HFFc6 (cell line): ENCODE measurements at regions not wholly inside any gene's neighbourhood (a gene's known extent, or its start where the extent isn't known, plus 50 kb on each side); places are given as distances from the start of the nearest gene placed in this dataset.

Experiments
- DNase-seq: peaks from one replicate; pipeline ENCODE4 v3.0.0-alpha.2; 2018
- H3K27ac Mint-ChIP-seq: 2 replicates; pipeline ENCODE4 v1.8.0; 2020; ENCODE audit warnings: mild to moderate bottlenecking, mixed read lengths
- H3K27me3 Mint-ChIP-seq: 2 replicates; pipeline ENCODE4 v1.8.0; 2021; ENCODE audit warnings: mild to moderate bottlenecking, moderate library complexity, mixed read lengths; ENCODE audit not compliant: insufficient read depth
- H3K36me3 Mint-ChIP-seq: 2 replicates; pipeline ENCODE4 v1.8.0; 2021; ENCODE audit warnings: low read depth, mixed read lengths
- H3K4me1 Mint-ChIP-seq: 2 replicates; pipeline ENCODE4 v1.8.0; 2020; ENCODE audit warnings: low read depth, mixed read lengths
- H3K4me3 Mint-ChIP-seq: 2 replicates; pipeline ENCODE4 v1.8.0; 2020; ENCODE audit warnings: mild to moderate bottlenecking, moderate library complexity, mixed read lengths
- H3K9me3 Mint-ChIP-seq: 2 replicates; pipeline ENCODE4 v1.8.0; 2020; ENCODE audit warnings: mild to moderate bottlenecking, mixed read lengths
- TF ChIP-seq, protein P1 (sequence below): fragments of 200-600 bp; sonication (generic); IDR thresholded peaks from 2 replicates; pipeline ENCODE4 v1.5.0; 2021; ENCODE audit warnings: antibody characterized with exemption, mild to moderate bottlenecking

DNA sequence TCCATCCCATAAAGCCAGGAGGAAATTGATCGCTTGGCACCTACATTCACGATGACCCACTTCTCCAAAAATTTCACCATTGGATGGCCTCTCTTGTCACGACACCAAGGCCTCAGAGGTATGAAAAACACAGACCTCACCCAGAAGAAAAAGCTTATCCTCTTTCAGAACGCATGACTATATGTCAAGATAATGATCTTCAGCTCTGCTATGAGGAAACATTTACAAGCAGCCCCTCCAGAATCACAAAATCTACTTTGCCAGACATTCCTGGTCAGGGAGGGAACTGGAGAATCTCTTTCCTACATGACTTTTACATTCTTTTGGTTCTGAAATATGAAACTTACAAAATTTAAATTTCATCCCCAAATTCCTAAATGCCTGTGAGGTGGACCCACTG lies 122.7 kb downstream of the WNT5A start:
- TF ChIP-seq, protein P1, sequence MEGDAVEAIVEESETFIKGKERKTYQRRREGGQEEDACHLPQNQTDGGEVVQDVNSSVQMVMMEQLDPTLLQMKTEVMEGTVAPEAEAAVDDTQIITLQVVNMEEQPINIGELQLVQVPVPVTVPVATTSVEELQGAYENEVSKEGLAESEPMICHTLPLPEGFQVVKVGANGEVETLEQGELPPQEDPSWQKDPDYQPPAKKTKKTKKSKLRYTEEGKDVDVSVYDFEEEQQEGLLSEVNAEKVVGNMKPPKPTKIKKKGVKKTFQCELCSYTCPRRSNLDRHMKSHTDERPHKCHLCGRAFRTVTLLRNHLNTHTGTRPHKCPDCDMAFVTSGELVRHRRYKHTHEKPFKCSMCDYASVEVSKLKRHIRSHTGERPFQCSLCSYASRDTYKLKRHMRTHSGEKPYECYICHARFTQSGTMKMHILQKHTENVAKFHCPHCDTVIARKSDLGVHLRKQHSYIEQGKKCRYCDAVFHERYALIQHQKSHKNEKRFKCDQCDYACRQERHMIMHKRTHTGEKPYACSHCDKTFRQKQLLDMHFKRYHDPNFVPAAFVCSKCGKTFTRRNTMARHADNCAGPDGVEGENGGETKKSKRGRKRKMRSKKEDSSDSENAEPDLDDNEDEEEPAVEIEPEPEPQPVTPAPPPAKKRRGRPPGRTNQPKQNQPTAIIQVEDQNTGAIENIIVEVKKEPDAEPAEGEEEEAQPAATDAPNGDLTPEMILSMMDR, result no peak
- H3K27ac Mint-ChIP-seq, result peak overlapping the region; percentile 83
- DNase-seq, result peak; percentile 81
- peaks cover 8% of the 10 kb centered on the region for H3K36me3 Mint-ChIP-seq
- no peaks in the 10 kb centered on the region for H3K9me3 Mint-ChIP-seq
- peaks cover 66% of the 10 kb centered on the region for H3K4me1 Mint-ChIP-seq
- H3K27me3 Mint-ChIP-seq, result no peaks in the 10 kb centered on the region; the same call in 1 of the 2 replicates
- H3K4me3 Mint-ChIP-seq, result peak overlapping the region; percentile 10; the same call in 1 of the 2 replicates

DNA sequence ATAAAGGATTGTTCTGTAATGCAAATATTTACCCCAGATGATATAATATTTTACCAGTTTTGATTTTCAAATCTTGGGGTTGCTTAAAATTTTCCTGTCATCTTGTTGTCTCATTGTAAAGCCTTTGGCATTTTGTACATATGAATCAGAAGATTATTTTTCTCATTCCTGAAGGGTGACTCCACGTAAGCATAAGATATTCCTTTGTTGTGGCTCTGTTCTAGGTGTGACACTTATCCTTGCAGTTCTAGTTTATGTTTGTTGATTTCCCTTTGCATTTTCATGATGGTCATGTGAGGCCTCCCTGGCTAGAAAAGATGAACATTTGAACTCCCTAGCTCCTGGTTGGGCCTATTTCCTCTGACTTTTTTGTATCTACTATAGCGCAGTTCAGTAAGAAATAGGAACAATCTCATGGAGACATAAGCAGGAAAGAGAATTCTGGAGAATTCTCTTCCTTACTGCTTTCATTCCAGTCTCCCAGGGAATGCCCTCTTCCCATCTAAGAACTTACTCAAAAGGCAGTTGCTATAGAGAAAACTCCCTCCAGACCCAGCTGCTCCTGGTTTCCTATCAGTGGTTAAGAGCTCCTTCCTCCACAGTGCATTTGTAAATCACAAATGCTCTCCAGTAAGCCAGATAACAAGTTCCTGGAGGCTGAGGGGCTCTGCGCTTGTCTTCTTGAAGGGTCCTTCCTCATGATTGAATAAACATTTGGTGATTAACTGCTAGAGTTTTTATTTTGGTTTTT lies 124.7 kb downstream of the WNT5A start:
- Mint-ChIP-seq H3K4me3 (0 out of 2 replicates have a peak overlapping the region, but pooled peaks have one; percentile 27), H3K9me3 (no peaks in the 10 kb centered on the region), H3K4me1 (peaks cover 52% of the 10 kb centered on the region), H3K27ac (peak overlapping the region; percentile 83), H3K27me3 (no peaks in the 10 kb centered on the region; the same call in 1 of the 2 replicates), H3K36me3 (peaks cover 6% of the 10 kb centered on the region)
- TF ChIP-seq, protein P1, result no peak
- DNase-seq, result peak; percentile 35

DNA sequence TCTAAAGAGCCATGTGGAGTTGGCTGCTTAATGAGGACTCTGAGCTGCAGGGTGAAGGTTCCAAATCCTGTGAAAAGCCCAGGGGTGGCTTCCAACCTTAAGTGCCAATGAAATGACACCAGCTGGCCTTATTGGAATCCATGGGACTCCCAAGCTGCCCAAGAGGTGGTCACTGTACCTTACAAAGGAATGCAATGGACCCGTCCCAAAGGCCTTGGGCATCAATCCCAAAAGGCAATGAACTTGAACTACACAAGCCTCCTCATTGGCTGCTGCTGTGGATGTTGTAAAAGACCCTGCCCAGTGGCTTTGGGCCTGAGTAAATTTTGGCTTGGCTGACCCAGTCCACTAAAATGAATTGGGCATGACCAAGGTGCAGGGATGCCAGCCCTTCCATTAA lies 129.3 kb downstream of the WNT5A start:
- Mint-ChIP-seq H3K4me1 (peaks cover 17% of the 10 kb centered on the region), H3K4me3 (no peak overlapping the region), H3K9me3 (no peaks in the 10 kb centered on the region), H3K27ac (no peak overlapping the region), H3K36me3 (peaks cover 6% of the 10 kb centered on the region), H3K27me3 (no peaks in the 10 kb centered on the region; the same call in 1 of the 2 replicates)
- no peak for DNase-seq
- TF ChIP-seq, protein P1, result no peak

DNA sequence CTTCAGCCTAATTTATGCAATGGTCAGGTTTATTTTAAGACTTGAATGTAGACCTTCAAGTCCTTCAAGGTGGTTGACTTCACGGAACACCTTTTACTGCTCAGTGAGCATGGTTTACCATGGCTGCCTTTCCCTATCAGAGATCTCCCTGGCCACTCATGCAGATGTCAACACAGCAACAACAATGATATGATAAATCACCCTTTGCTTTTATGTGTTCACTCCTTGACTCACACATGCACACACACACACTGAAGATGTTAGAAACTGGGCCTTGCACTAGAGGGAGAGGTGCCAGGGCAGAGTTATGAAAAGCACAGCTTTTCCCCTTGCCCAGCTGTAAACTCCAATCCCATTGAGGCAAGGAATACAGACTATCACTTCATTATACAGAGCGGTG lies 134.4 kb downstream of the WNT5A start:
- DNase-seq, result no peak
- Mint-ChIP-seq H3K4me1 (peaks cover 23% of the 10 kb centered on the region), H3K27ac (no peak overlapping the region), H3K36me3 (no peaks in the 10 kb centered on the region), H3K9me3 (no peaks in the 10 kb centered on the region), H3K27me3 (no peaks in the 10 kb centered on the region; the same call in 1 of the 2 replicates), H3K4me3 (no peak overlapping the region)
- TF ChIP-seq, protein P1, result no peak

DNA sequence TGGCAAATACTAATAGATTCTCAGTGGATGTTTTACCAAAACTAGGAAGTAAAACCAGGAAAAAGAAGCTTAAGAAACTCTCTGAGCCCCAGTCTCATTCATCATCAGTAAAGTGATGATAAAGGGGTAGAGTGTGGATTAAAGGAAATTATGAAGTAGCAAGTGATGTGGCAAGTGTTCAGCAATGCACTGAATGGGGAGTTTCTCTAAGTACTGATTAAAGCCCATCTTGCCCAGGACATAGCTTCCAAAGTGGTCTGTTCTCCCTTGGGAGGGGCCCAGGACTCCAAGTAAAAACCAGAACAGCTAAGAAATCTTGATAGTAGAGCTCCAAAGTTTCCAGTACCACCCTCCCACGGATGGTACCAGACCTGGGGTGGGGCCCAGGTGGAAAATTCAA lies 137.3 kb downstream of the WNT5A start:
- H3K27me3 Mint-ChIP-seq, result no peaks in the 10 kb centered on the region; the same call in none of the 2 replicates

More for the DNA sequence above, 137.3 kb downstream of the WNT5A start:
- H3K9me3 Mint-ChIP-seq, result no peaks in the 10 kb centered on the region
- H3K36me3 Mint-ChIP-seq, result no peaks in the 10 kb centered on the region
- H3K4me3 Mint-ChIP-seq, result no peak overlapping the region
- DNase-seq, result no peak
- no peak overlapping the region for H3K27ac Mint-ChIP-seq
- peaks cover 23% of the 10 kb centered on the region for H3K4me1 Mint-ChIP-seq
- TF ChIP-seq, protein P1, result no peak
